Effector memory CD8-positive, alpha-beta T cell (primary cell): ENCODE measurements at regions not wholly inside any gene's neighbourhood (a gene's known extent, or its start where the extent isn't known, plus 50 kb on each side); places are given as distances from the start of the nearest gene placed in this dataset.
"Not testable (repeated sequence)": the region's sequence is repeated elsewhere in the genome, so short reads cannot be mapped to it uniquely, and the experiment has no call there.

ENCODE experiments used
- ATAC-seq: fragments of 150-1000 bp; cut with Tn5 transposase; replicated peaks from 2 replicates; pipeline ENCODE4 v1.10.0; 2021; ENCODE audit warnings: mild to moderate bottlenecking, moderate library complexity
- DNase-seq, 3 experiments: peaks; one replicate each; pipeline ENCODE4 v3.0.0; 2021
- H3K27ac Mint-ChIP-seq, 2 donors: one replicate each; pipeline ENCODE4 v1.8.0; 2022; ENCODE audit warnings: mild to moderate bottlenecking in 2 of 2, mixed read lengths in 2 of 2, moderate library complexity in 2 of 2
- H3K27me3 Mint-ChIP-seq, 2 donors: one replicate each; pipeline ENCODE4 v1.8.0; 2022; ENCODE audit warnings: mixed read lengths in 2 of 2
- H3K36me3 Mint-ChIP-seq: one replicate; pipeline ENCODE4 v1.8.0; 2022; ENCODE audit warnings: mild to moderate bottlenecking, moderate library complexity, mixed read lengths; ENCODE audit not compliant: insufficient read depth
- H3K4me1 Mint-ChIP-seq, 2 donors: one replicate each; pipeline ENCODE4 v1.8.0; 2022; ENCODE audit warnings: low read depth in 2 of 2, mixed read lengths in 2 of 2
- H3K4me3 Mint-ChIP-seq, 2 donors: one replicate each; pipeline ENCODE4 v1.8.0; 2022; ENCODE audit warnings: mild to moderate bottlenecking in 2 of 2, mixed read lengths in 2 of 2, moderate library complexity in 2 of 2
- H3K9me3 Mint-ChIP-seq, 2 donors: one replicate each; pipeline ENCODE4 v1.8.0; 2022; ENCODE audit warnings: mixed read lengths in 2 of 2

DNA sequence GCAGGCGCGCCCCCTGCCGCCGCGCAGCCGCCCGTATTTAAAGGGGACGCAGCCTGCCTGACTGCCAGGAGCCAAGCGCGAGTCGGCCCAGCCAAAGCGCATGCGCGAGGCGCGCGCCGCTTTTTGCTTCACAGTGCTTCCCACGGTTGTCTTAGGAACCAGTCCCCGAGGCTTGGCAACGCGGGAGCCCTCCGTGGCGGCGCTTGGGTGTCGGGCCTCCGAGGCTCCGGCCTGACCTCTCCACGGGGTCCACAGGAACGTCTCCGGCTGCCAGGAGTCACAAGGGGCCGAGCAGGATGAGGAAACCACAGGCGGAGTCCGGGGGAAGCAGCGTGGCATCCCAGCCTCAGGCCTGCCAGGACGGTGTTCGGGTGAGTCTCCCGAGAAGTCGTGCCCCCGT, 706.7 kb downstream of the KCNJ18 start:
- H3K36me3 Mint-ChIP-seq, H3K9me3 Mint-ChIP-seq, H3K27me3 Mint-ChIP-seq, ATAC-seq, H3K27ac Mint-ChIP-seq, H3K4me3 Mint-ChIP-seq, DNase-seq, H3K4me1 Mint-ChIP-seq: not testable (repeated sequence)

DNA sequence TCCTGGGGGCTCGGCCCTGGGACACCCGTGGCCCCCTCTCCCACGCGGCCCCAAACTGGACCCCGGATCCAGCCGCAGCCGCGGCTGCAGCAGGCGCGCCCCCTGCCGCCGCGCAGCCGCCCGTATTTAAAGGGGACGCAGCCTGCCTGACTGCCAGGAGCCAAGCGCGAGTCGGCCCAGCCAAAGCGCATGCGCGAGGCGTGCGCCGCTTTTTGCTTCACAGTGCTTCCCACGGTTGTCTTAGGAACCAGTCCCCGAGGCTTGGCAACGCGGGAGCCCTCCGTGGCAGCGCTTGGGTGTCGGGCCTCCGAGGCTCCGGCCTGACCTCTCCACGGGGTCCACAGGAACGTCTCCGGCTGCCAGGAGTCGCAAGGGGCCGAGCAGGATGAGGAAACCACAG, 712.8 kb downstream of the KCNJ18 start:
- not testable (repeated sequence) for H3K27ac Mint-ChIP-seq, H3K9me3 Mint-ChIP-seq, H3K27me3 Mint-ChIP-seq, H3K4me3 Mint-ChIP-seq, ATAC-seq, H3K36me3 Mint-ChIP-seq, H3K4me1 Mint-ChIP-seq, DNase-seq

DNA sequence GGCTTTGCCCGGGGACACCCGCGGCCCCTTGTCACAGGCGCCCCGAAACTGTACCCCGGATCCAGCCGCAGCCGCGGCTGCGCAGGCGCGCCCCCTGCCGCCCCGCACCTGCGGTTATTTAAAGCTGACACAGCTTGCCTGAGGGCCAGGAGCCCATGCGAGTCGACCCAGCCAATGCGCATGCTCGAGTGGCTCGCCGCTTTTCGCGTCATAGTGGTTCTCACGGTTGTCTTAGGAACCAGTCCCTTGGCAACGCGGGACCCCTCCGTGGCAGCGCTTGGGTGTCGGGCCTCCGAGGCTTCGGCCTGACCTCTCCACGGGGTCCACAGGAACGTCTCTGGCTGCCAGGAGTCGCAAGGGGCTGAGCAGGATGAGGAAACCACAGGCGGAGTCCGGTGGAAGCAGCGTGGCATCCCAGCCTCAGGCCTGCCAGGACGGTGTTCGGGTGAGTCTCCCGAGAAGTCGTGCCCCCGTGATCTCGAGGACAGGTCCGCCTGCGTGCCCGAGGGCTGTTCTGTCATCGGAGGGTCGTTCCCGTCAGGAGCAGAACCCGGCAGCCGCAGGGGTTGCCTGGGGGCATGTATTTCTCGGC, 716.9 kb downstream of the KCNJ18 start:
- Mint-ChIP-seq H3K4me1 (no peaks in the 10 kb centered on the region), H3K9me3 (peaks cover 7 to 23% of the 10 kb centered on the region in 2 donors), H3K36me3 (peaks cover 2% of the 10 kb centered on the region), H3K4me3 (no peak overlapping the region), H3K27me3 (no peaks in the 10 kb centered on the region), H3K27ac (no peak overlapping the region)
- DNase-seq, result no peak
- ATAC-seq, result no peak

DNA sequence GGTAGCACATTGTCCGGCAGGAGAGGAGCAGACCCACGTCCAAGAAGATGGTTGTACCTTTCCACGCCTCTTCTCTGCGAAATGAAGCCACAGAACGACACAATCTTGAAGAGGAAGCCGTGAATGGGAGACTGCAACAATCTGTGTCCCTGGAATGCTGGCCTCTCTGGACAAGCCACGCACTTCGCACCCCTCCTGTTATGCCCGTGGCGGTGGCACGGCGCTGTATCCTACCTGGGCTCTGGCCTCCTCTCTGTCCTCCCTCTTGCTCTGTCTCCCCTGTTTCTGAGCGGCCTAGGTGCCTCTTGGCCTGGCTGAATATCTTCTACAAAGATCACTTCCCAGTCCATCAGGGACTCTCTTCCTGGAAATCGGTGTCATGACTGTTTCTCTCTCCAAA, 717.8 kb downstream of the KCNJ18 start:
- Mint-ChIP-seq H3K27ac (no peak overlapping the region), H3K4me3 (no peak overlapping the region), H3K9me3 (peaks cover 7 to 23% of the 10 kb centered on the region in 2 donors), H3K36me3 (peaks cover 2% of the 10 kb centered on the region), H3K27me3 (no peaks in the 10 kb centered on the region), H3K4me1 (no peaks in the 10 kb centered on the region)
- DNase-seq (no peak), ATAC-seq (no peak)

DNA sequence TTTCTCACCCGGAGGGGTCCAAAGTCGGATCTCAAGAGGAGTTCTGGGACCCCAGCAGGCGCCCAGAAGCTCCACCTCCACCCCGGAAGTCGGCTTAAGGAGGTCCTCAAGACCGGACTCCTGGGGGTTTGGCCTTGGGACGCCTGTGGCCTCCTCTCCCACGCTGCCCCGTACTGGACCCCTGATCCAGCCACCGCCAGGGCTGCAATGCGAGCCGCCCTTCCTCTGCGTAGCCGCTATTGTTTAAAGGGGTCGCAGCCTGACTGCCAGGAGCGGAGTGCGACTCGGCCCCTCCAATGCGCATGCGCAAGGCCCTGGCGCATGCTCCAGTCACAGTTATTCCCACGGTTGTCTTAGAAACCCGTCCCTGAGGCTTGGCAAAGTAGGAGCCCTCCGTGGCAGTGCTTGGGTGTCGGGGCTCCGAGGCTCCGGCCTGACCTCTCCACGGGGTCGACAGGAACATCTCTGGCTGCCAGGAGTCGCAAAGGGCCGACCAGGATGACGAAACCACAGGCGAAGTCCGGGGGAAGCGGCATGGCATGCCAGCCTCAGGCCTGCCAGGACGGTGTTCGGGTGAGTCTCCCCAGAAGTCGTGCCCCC, 719.0 kb downstream of the KCNJ18 start:
- Mint-ChIP-seq H3K36me3 (peaks cover 2% of the 10 kb centered on the region), H3K27ac (no peak overlapping the region), H3K4me3 (no peak overlapping the region), H3K9me3 (peaks cover 9 to 23% of the 10 kb centered on the region in 2 donors), H3K27me3 (no peaks in the 10 kb centered on the region), H3K4me1 (no peaks in the 10 kb centered on the region)
- DNase-seq (no peak), ATAC-seq (no peak)

DNA sequence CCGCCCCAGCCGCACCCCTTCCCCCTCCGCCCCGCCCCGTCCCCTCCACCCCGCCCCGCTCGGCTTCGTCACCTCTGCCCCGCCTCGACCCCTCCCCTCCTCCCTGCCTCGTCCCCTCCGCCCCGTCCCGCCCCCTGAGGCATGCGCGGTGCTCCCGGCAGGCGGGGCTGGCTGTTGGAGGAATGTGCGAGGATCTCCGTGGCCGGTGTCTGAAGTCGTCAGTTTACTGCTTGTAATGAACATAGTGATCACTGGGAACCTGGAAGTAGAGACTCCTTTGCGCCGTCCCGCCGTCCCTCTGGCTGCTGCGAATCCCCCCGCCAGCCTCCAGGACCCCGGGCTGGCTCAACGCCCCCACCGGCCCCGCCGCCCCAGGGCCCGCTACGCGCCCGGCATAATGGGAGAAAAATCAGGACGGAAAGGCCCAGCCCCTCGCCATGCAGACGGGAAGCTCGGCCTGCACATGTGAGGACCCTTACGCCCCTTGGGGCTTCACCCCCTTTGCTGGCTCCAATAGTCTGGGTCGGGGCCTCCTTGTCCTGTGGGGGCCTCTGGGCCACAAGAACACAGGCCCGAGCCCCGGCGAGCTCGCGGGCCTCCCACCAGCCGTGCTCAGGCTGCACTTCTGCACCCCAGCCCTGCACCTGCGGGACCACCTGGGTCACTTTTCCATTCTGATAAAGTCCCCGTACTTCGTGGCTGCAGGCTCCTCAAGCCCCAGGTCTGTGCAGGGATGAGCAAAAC, 743.1 kb downstream of the KCNJ18 start:
- H3K9me3 Mint-ChIP-seq, result peaks cover 9 to 13% of the 10 kb centered on the region in 2 donors
- ATAC-seq, result no peak

DNA sequence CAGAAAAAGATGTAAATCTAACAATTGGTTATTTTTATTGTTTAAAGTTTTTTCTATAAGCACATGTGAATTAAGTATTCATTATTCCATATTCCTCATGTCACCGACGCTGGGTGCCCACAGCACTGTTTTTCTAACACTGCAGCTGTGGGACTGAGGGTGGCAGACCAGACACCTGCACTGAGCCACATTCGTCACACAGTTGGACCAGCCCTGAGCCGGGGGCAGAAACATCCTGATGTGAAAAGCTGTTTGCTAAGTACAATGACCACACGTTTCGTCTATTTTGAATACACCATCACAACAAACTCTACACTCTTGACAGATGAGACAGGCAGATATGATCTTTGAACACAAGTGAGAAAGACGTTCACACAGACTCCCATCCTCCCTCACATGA, 749.5 kb downstream of the KCNJ18 start:
- ATAC-seq, result no peak
- peaks cover 19 to 26% of the 10 kb centered on the region in 2 donors for H3K9me3 Mint-ChIP-seq
- DNase-seq, result no peak
- H3K36me3 Mint-ChIP-seq, result no peaks in the 10 kb centered on the region
- no peak overlapping the region for H3K27ac Mint-ChIP-seq
- H3K27me3 Mint-ChIP-seq, result no peaks in the 10 kb centered on the region
- no peak overlapping the region for H3K4me3 Mint-ChIP-seq
- no peaks in the 10 kb centered on the region for H3K4me1 Mint-ChIP-seq

More for the DNA sequence above, 743.1 kb downstream of the KCNJ18 start:
- no peak for DNase-seq
- Mint-ChIP-seq H3K36me3 (no peaks in the 10 kb centered on the region), H3K4me3 (no peak overlapping the region), H3K27me3 (no peaks in the 10 kb centered on the region), H3K4me1 (no peaks in the 10 kb centered on the region), H3K27ac (no peak overlapping the region)

DNA sequence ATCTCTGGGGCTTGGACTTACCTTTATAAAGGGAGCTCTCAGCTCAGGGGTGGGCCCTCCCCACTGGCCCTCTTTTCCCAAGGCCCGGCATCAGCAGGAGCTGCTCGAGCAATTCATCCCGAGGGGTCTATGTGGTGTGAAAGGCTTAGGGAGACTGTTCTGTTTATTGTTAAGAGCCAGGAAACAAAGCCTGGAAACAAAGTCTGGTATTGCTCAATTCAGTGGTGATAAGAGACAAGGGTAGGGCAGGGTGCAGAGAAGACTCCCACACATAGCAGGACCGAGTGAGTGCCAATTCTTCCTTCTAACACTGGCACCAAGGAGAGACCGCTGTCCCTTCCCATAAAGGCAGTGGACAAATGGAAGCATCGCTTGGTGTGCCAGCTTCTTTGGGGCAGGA, 750.7 kb downstream of the KCNJ18 start:
- Mint-ChIP-seq H3K27ac (no peak overlapping the region), H3K4me1 (no peaks in the 10 kb centered on the region), H3K36me3 (no peaks in the 10 kb centered on the region), H3K9me3 (peaks cover 10 to 21% of the 10 kb centered on the region in 2 donors), H3K27me3 (no peaks in the 10 kb centered on the region), H3K4me3 (no peak overlapping the region)
- no peak for DNase-seq
- no peak for ATAC-seq

DNA sequence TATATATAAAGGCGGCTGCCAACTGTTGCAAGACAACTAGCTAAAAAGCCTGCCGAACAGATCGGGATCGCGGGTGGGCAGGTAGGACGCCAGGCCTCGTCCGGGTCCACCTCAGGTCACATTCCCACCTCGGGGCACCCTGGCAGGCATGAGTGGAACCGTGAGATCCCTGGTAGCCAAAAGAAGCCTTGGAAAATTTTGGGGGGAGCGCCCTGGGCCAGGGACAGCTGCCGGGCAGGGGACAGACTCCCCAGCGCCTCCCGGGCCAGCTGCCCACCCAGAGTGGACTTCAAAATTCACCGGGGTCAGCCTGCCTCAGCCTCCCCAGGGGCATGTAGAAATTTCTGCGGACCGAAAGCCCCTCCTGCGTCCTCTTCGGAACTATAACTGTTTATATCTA, 760.9 kb downstream of the KCNJ18 start:
- ATAC-seq, result no peak
- Mint-ChIP-seq H3K9me3 (peaks cover 11 to 23% of the 10 kb centered on the region in 2 donors), H3K4me1 (no peaks in the 10 kb centered on the region), H3K36me3 (peaks cover 5% of the 10 kb centered on the region), H3K4me3 (no peak overlapping the region), H3K27me3 (no peaks in the 10 kb centered on the region), H3K27ac (no peak overlapping the region)
- DNase-seq, result no peak

DNA sequence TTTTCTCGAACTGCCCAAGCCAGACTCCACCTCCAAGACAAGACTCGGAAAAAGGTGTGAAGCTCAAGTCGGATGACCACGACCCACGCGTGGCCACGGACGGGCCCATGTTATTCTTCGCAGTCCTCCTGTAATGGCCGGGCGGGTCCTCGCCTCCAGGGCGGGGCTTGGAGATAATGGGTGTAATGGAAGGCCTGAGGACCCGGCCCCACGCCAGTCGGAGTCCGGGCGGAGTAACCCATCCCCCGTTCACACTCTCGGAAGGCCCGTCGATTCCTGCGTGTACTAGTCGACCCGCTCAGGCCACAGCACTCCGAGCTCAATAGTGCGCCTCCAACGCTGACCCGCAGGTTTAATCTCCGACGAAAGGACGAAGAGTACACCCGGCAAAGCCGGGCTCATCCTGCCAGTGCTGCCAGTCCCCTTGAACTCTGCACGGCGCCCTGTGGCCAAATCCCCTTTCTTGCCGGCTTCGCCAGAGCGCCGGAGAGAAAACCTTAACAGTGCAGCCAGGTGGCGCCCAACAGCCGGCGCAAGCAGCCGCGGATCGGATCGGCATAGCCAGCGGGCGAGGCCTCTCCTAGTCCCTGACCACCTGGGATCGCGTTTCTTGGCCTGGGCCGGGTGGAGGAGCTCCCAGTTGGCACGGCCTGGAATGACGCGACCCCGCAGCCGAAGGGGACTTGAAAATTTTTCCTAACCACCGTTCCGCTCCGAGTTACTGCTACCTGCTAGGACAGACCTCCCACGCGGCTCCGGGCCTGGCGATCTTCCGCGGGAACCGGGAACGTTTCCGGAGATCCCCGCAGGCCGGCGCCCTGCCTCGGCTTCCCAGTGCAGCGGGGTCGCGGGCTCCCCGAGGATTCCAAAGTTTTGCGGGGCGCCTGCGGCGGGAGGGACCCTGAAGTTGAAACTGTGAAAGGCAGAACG, 762.0 kb downstream of the KCNJ18 start:
- no peak overlapping the region for H3K4me3 Mint-ChIP-seq
- ATAC-seq (no peak), DNase-seq (no peak)
- no peak overlapping the region for H3K27ac Mint-ChIP-seq
- H3K27me3 Mint-ChIP-seq, result no peaks in the 10 kb centered on the region
- H3K9me3 Mint-ChIP-seq, result peaks cover 13 to 17% of the 10 kb centered on the region in 2 donors
- no peaks in the 10 kb centered on the region for H3K4me1 Mint-ChIP-seq
- H3K36me3 Mint-ChIP-seq, result peaks cover 5% of the 10 kb centered on the region

DNA sequence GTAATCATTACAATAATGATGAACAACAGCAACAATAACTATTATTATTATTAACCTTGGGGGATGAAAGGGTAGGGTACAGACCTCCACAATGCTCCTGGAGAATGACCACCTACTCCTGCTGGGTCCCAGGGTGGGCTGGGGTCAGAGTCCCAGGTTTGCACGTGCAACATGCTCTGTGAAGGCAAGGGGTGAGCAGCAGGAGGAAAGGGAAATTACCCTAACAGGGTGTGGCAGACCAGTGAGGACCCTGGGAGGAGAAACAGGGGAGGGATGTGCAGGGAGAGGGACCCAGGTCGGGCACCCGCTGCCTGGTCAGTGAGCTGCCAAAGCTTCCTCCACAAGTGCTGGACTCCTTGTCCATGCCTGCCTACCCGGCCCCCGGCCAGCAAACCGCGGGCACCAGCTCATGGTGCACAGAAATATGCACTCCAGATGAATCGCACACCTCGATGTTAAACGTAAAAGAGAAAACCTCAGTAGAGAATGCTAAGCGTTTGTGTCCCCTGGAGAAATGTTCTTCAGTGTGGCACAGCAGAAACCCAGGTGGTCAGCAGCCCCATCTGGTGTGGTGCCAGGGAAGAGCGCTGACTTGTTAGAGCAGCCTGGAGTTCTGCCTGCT, 767.1 kb downstream of the KCNJ18 start:
- peaks cover 5% of the 10 kb centered on the region for H3K36me3 Mint-ChIP-seq
- H3K4me3 Mint-ChIP-seq, result no peak overlapping the region
- no peak for DNase-seq
- H3K27me3 Mint-ChIP-seq, result no peaks in the 10 kb centered on the region
- no peaks in the 10 kb centered on the region for H3K4me1 Mint-ChIP-seq
- no peak overlapping the region for H3K27ac Mint-ChIP-seq
- ATAC-seq, result no peak
- peaks cover 10 to 25% of the 10 kb centered on the region in 2 donors for H3K9me3 Mint-ChIP-seq

DNA sequence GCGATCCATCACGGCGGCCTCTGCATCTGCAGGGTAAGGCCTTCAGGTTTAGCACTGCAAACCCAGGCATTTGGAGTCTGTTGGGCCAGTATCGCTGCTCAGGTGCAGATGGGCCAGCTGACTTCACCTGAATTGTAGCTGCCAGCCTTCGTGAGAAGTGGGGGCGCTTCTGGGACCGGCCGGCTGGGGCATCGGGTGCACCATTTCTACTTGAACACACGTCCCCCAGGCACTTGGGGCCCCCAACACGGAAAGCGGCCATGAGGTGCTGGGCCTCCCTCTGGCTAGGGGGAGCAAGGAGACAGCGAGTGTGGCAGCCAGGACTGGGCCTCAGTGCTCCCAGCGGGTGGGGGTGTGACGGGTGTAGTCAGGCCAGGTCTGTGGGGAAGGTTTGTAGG, 767.6 kb downstream of the KCNJ18 start:
- Mint-ChIP-seq H3K36me3 (peaks cover 5% of the 10 kb centered on the region), H3K4me1 (no peaks in the 10 kb centered on the region), H3K27me3 (no peaks in the 10 kb centered on the region), H3K4me3 (no peak overlapping the region), H3K27ac (no peak overlapping the region), H3K9me3 (peaks cover 9 to 25% of the 10 kb centered on the region in 2 donors)
- DNase-seq, result no peak
- no peak for ATAC-seq

DNA sequence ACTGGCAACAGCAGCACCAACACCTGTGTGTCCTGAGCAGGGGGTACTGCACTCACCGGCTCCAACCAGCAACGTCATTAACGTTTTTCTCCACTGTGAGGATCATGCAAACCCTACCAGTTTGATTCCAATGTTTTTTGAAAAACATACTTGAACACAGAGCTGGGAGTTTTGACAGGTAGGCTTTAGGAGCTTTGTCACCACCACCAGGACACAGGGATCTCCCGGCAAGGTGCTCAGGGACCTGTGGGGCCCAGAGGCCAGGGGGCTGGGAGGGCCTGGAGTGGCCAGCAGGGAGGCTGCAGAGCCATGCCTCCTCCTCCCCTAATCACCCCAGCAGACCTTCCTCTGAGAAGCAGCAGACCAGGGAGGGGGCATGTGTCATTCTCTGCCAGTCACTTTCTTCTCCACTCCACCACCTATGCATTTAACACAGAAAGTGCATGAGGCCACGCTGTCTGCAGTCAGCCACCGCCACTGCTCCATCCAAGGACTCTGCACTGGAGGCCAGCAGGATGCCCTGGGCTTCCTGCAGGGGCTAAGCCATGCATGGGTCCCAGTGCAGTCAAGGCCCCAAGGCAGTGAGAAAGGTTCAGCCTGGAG, 768.2 kb downstream of the KCNJ18 start:
- ATAC-seq, result no peak
- Mint-ChIP-seq H3K36me3 (peaks cover 5% of the 10 kb centered on the region), H3K4me3 (no peak overlapping the region), H3K4me1 (no peaks in the 10 kb centered on the region), H3K9me3 (peaks cover 6 to 25% of the 10 kb centered on the region in 2 donors), H3K27ac (no peak overlapping the region), H3K27me3 (no peaks in the 10 kb centered on the region)
- no peak for DNase-seq
